ENCODE measurements at regions not wholly inside any gene's neighbourhood (a gene's known extent, or its start where the extent isn't known, plus 50 kb on each side); places are given as distances from the start of the nearest gene placed in this dataset.
"Not testable (repeated sequence)": the region's sequence is repeated elsewhere in the genome, so short reads cannot be mapped to it uniquely, and the experiment has no call there.

DNA sequence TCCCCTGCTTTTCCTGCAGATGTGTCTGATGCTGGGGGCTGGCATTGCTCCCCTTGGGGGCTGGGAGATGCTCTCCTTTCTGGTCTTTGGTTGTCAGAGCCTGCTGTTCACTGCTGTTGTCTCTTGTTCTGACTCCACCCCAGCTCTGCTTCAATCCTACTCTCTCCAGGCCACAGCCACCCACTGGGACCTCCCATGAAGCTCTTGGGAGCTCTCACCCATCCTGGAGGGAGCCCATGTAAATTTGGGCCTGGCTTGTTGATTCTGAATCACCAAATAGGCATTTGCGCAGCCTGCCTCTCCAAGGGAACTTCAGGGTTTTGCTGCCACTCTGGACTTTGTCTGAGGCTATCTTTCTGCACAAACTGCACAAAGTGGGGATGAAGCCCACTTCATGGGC lies 232.9 kb upstream of the PLGLB1 start:
- not testable (repeated sequence) for H3K4me3 ChIP-seq (ENCODE audit: low read length); H4K20me1 ChIP-seq (ENCODE audit: insufficient read depth, low read length); H3K27ac ChIP-seq (ENCODE audit: low read length); H3K27me3 ChIP-seq (replicated peaks; ENCODE audit: insufficient read depth, low read length); H3K36me3 ChIP-seq (replicated peaks; ENCODE audit: insufficient read depth, low read length); H3F3A ChIP-seq (ENCODE audit: insufficient read depth, low read length); H3K9ac ChIP-seq (ENCODE audit: low read length); H2AFZ ChIP-seq (ENCODE audit: low read length); DNase-seq; H3K4me1 ChIP-seq (ENCODE audit: low read length); H3K4me2 ChIP-seq (ENCODE audit: low read depth, low read length); H3K79me2 ChIP-seq (ENCODE audit: low read length); H3K9me2 ChIP-seq (replicated peaks; ENCODE audit: insufficient read depth, low read length); H3K9me3 ChIP-seq (replicated peaks; ENCODE audit: insufficient read depth, low read length)

DNA sequence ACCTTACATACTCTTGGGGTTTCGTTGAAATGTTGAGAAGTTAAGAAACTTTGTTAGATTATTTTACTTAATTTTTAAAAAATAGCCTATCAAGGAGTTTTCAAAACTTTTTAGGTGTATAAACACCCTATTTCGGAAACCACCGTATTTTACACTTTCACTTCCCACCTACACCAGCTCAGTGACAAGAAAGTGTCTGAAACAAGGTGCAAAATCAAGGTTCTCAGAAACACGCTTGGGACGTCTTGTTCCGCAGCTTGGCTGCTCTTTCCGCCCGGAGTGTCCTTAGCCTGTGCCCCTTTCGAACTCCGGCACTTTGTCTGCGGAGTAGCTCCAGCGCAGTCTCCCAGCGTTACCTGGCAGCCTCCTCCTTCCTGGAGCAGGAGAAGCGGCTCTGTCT lies 233.8 kb upstream of the PLGLB1 start:
- H3K27ac ChIP-seq (ENCODE audit: low read length); H2AFZ ChIP-seq (ENCODE audit: low read length); H3K4me2 ChIP-seq (ENCODE audit: low read depth, low read length); H4K20me1 ChIP-seq (ENCODE audit: insufficient read depth, low read length); H3K79me2 ChIP-seq (ENCODE audit: low read length); H3K4me1 ChIP-seq (ENCODE audit: low read length); H3K4me3 ChIP-seq (ENCODE audit: low read length); H3K9ac ChIP-seq (ENCODE audit: low read length); H3K9me3 ChIP-seq (replicated peaks; ENCODE audit: insufficient read depth, low read length); DNase-seq; H3K9me2 ChIP-seq (replicated peaks; ENCODE audit: insufficient read depth, low read length); H3K36me3 ChIP-seq (replicated peaks; ENCODE audit: insufficient read depth, low read length); H3F3A ChIP-seq (ENCODE audit: insufficient read depth, low read length); H3K27me3 ChIP-seq (replicated peaks; ENCODE audit: insufficient read depth, low read length): not testable (repeated sequence)

DNA sequence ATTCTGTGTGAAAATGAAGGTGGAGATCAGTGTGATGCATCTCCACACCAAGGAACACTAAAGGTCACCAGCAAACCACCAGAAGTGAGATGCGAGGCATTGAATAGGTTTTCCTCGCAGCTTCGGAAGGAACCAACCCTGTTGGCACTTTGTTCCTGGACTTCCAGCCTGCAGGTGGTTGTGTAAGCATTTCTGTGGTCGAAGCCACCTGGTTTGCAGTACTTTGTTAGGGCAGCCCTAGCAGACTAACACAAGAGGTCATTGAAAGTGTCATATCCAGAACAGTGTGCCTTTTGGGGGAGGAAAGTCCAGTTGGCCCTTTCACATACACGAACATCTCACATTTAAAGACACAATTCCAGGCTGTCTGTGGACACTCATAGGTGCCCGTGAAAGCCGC lies 237.2 kb upstream of the PLGLB1 start:
- H3K27ac ChIP-seq (ENCODE audit: low read length); DNase-seq; H3K4me2 ChIP-seq (ENCODE audit: low read depth, low read length); H3K27me3 ChIP-seq (replicated peaks; ENCODE audit: insufficient read depth, low read length); H3K4me3 ChIP-seq (ENCODE audit: low read length); H3K36me3 ChIP-seq (replicated peaks; ENCODE audit: insufficient read depth, low read length); H3F3A ChIP-seq (ENCODE audit: insufficient read depth, low read length); H3K9ac ChIP-seq (ENCODE audit: low read length); H4K20me1 ChIP-seq (ENCODE audit: insufficient read depth, low read length); H3K9me3 ChIP-seq (replicated peaks; ENCODE audit: insufficient read depth, low read length); H3K4me1 ChIP-seq (ENCODE audit: low read length); H3K9me2 ChIP-seq (replicated peaks; ENCODE audit: insufficient read depth, low read length); H3K79me2 ChIP-seq (ENCODE audit: low read length); H2AFZ ChIP-seq (ENCODE audit: low read length): not testable (repeated sequence)

DNA sequence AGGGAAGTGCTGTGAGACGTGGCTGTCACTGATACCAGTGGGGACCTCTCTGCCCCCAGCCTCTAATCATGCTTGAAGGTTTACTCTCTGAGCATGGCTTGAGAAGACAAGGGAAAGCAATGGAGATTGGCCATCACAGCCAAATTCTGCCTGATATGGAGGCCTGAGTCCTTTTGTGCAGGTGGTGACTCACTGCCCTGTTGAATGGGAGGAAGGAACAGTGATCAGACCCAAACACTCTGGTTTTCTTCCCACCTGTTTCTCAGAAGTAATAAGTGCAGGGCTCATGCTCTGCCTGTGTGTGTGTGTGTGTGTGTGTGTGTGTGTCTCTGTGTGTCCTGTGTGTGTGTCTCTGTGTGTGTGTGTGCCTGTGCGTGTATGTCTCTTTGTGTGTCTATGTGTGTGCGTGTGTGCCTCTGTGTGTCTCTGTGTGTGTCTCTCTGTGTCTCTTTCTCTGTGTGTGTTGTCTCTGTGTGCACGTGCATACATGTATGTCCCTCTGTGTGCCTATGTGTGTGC lies 240.6 kb upstream of the PLGLB1 start:
- H3K9me3 ChIP-seq (replicated peaks; ENCODE audit: insufficient read depth, low read length); H3K27ac ChIP-seq (ENCODE audit: low read length); H3K4me2 ChIP-seq (ENCODE audit: low read depth, low read length); H3K9ac ChIP-seq (ENCODE audit: low read length); DNase-seq; H3K4me3 ChIP-seq (ENCODE audit: low read length); H3K79me2 ChIP-seq (ENCODE audit: low read length); H3K27me3 ChIP-seq (replicated peaks; ENCODE audit: insufficient read depth, low read length); H3K9me2 ChIP-seq (replicated peaks; ENCODE audit: insufficient read depth, low read length); H4K20me1 ChIP-seq (ENCODE audit: insufficient read depth, low read length); H3K4me1 ChIP-seq (ENCODE audit: low read length); H3F3A ChIP-seq (ENCODE audit: insufficient read depth, low read length); H3K36me3 ChIP-seq (replicated peaks; ENCODE audit: insufficient read depth, low read length); H2AFZ ChIP-seq (ENCODE audit: low read length): not testable (repeated sequence)

DNA sequence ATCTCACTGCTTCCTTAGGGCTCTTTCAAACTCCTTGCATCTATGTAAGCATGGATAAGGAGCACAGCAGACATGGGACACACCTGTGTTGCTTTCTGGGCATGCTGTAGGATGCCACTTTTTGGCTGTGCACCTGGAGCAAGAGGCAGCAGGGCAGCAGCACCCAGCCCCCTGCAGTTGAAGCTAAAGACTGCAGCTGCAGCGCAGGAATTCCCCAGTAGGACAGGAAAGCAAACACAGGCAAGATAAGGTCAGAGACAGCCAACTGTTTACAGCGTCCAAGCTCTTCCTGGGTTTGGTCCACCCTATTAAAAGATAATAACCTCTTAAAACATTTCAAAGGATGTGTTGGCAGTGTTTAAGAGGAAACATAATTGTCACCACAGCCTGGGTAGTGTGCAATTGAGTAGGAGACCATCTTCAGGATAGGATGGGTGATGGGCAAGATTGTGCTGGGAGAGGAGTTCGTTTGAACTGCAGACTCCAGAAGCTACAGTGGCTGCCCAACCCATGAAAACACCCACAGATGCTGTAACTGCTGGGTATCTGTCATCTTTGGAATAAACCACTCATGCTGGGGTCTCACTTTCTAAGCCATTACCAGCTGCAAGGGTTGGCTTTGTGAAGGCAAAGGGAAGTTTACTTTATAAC lies 242.3 kb upstream of the PLGLB1 start:
- not testable (repeated sequence) for H3K4me3 ChIP-seq (ENCODE audit: low read length); H3K4me1 ChIP-seq (ENCODE audit: low read length); H3F3A ChIP-seq (ENCODE audit: insufficient read depth, low read length); H3K9ac ChIP-seq (ENCODE audit: low read length); H3K9me2 ChIP-seq (replicated peaks; ENCODE audit: insufficient read depth, low read length); H3K27ac ChIP-seq (ENCODE audit: low read length); H3K27me3 ChIP-seq (replicated peaks; ENCODE audit: insufficient read depth, low read length); H3K4me2 ChIP-seq (ENCODE audit: low read depth, low read length); DNase-seq; H3K79me2 ChIP-seq (ENCODE audit: low read length); H2AFZ ChIP-seq (ENCODE audit: low read length); H3K9me3 ChIP-seq (replicated peaks; ENCODE audit: insufficient read depth, low read length); H4K20me1 ChIP-seq (ENCODE audit: insufficient read depth, low read length); H3K36me3 ChIP-seq (replicated peaks; ENCODE audit: insufficient read depth, low read length)

DNA sequence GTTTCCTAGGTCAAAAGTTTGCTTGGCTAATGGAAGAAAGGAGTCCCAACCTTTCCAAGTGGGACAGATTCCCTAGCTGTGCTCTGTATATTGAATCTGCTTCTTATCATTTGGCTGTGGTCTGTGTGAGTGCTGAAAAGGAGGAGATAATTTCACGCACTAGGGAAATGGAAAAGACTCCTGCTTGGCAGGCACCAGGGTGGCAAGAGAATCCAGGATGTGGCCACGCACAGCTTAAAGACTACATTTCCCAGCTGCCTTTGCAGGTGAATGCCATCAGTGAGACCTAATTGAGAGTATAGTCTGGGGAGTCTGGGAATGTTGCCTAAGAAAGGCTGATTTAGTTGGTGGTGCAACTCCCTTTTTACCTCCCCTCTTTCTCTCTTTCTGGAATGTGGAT lies 253.5 kb upstream of the PLGLB1 start:
- not testable (repeated sequence) for H3K9ac ChIP-seq (ENCODE audit: low read length); H3K27ac ChIP-seq (ENCODE audit: low read length); DNase-seq; H2AFZ ChIP-seq (ENCODE audit: low read length); H3K9me2 ChIP-seq (replicated peaks; ENCODE audit: insufficient read depth, low read length); H3K27me3 ChIP-seq (replicated peaks; ENCODE audit: insufficient read depth, low read length); H3F3A ChIP-seq (ENCODE audit: insufficient read depth, low read length); H3K9me3 ChIP-seq (replicated peaks; ENCODE audit: insufficient read depth, low read length); H3K4me3 ChIP-seq (ENCODE audit: low read length); H3K4me2 ChIP-seq (ENCODE audit: low read depth, low read length); H3K4me1 ChIP-seq (ENCODE audit: low read length); H3K79me2 ChIP-seq (ENCODE audit: low read length); H3K36me3 ChIP-seq (replicated peaks; ENCODE audit: insufficient read depth, low read length); H4K20me1 ChIP-seq (ENCODE audit: insufficient read depth, low read length)

DNA sequence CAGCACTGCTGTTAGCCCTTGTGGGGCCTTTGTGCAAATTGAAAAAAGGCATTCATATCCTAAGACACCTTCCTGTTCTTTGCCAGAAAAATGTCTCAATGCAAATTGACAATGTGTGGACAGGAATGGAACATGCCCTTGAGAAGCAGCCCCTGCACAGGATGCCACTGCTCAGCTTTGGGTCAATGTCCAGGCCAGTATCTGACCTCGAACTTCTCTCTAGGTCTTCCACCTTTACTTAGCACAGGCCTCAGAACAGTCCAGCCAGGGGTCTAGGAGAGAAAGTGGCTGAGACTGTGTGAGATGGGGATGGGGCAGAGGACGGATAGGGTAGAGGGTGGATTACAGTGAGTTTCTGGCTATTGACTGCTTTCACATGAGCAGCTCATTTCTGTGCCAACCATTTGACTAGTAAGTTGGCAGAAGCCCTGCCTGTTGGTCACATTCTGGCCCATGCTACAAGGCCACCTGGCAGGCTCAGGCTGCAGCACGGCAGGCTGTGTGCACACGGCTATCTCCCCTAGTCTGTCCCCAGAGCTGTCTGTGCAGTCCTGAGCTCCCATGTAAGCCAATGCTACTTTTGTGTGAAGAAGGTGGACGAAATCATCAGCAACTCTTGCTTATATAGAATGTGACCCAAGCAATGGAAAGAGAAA lies 254.5 kb upstream of the PLGLB1 start:
- not testable (repeated sequence) for H3K36me3 ChIP-seq (replicated peaks; ENCODE audit: insufficient read depth, low read length); H3F3A ChIP-seq (ENCODE audit: insufficient read depth, low read length); H3K9ac ChIP-seq (ENCODE audit: low read length); H3K79me2 ChIP-seq (ENCODE audit: low read length); H3K4me1 ChIP-seq (ENCODE audit: low read length); H4K20me1 ChIP-seq (ENCODE audit: insufficient read depth, low read length); H3K9me3 ChIP-seq (replicated peaks; ENCODE audit: insufficient read depth, low read length); H3K4me2 ChIP-seq (ENCODE audit: low read depth, low read length); DNase-seq; H3K9me2 ChIP-seq (replicated peaks; ENCODE audit: insufficient read depth, low read length); H3K27ac ChIP-seq (ENCODE audit: low read length); H2AFZ ChIP-seq (ENCODE audit: low read length); H3K27me3 ChIP-seq (replicated peaks; ENCODE audit: insufficient read depth, low read length); H3K4me3 ChIP-seq (ENCODE audit: low read length)

DNA sequence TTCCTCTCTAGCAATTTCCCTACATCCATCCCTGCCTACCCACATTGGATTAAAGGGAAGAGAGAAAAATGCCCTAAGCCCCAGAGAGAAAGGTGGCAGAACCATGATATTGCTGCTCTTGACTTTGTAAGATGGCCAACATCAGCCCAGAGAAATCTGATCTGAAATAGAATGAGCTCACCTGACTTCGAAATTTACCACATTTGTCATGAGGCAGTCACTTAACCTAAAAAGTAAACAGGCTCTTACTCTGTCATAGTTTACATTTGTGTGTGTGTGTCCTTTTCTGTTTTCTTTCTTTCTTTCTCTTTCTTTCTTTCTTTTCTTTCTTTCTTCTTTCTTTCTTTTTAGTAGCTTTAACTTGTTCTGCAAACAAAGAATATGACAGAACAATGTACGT lies 255.0 kb upstream of the PLGLB1 start:
- not testable (repeated sequence) for H3K79me2 ChIP-seq (ENCODE audit: low read length); H3F3A ChIP-seq (ENCODE audit: insufficient read depth, low read length); H3K27me3 ChIP-seq (replicated peaks; ENCODE audit: insufficient read depth, low read length); H2AFZ ChIP-seq (ENCODE audit: low read length); H3K27ac ChIP-seq (ENCODE audit: low read length); H3K4me1 ChIP-seq (ENCODE audit: low read length); H3K4me2 ChIP-seq (ENCODE audit: low read depth, low read length); H3K9me2 ChIP-seq (replicated peaks; ENCODE audit: insufficient read depth, low read length); H3K9me3 ChIP-seq (replicated peaks; ENCODE audit: insufficient read depth, low read length); DNase-seq; H3K36me3 ChIP-seq (replicated peaks; ENCODE audit: insufficient read depth, low read length); H3K9ac ChIP-seq (ENCODE audit: low read length); H3K4me3 ChIP-seq (ENCODE audit: low read length); H4K20me1 ChIP-seq (ENCODE audit: insufficient read depth, low read length)

Data from MM.1S (cell line).